CD4-positive, alpha-beta T cell (primary cell): ENCODE measurements at regions not wholly inside any gene's neighbourhood (a gene's known extent, or its start where the extent isn't known, plus 50 kb on each side); places are given as distances from the start of the nearest gene placed in this dataset.

Experiments
- ATAC-seq: fragments of 200-7000 bp; cut with Tn5 transposase; one replicate; pipeline ENCODE4 v1.10.0; 2022; ENCODE audit warnings: mild to moderate bottlenecking; ENCODE audit not compliant: poor library complexity
- CTCF ChIA-PET: fragments of 350-600 bp; sonication (Branson Sonifier 250); formaldehyde crosslinking; loops from one replicate; lab custom pipeline; 2021; ENCODE audit warnings: antibody characterized with exemption, inconsistent platforms; lab: Charles Lee
- POLR2A ChIA-PET: fragments of 350-600 bp; sonication (Branson Sonifier 250); formaldehyde crosslinking; loops from one replicate; lab custom pipeline; 2021; ENCODE audit warnings: antibody characterized with exemption, inconsistent platforms; lab: Charles Lee
- DNase-seq, 14 experiments: peaks; one replicate each; pipeline ENCODE4 v3.0.0-alpha.2; 2013 to 2020; ENCODE audit warnings: mixed read lengths in 2 of 14
- H3K27ac ChIP-seq, 2 donors: one replicate each; pipeline versions ENCODE4 v1.5.1 to v1.7.0; 2013; ENCODE audit warnings: low read length in 2 of 2, low read depth in 1 of 2, mild to moderate bottlenecking in 1 of 2
- H3K27me3 ChIP-seq, 2 experiments: 1 replicate in 1 of 2; 2 replicates in 1 of 2; pipeline versions ENCODE4 v1.6.1 to v1.7.0; 2013; ENCODE audit warnings: low read length in 2 of 2, control low read depth in 1 of 2, mild to moderate bottlenecking in 1 of 2, moderate library complexity in 1 of 2; ENCODE audit not compliant: insufficient read depth in 2 of 2, control insufficient read depth in 1 of 2
- H3K36me3 ChIP-seq: one replicate; pipeline ENCODE4 v1.6.1; 2013; ENCODE audit warnings: low read length, control low read depth; ENCODE audit not compliant: insufficient read depth
- H3K4me1 ChIP-seq: one replicate; pipeline ENCODE4 v1.6.1; 2013; ENCODE audit warnings: low read length, control low read depth; ENCODE audit not compliant: insufficient read depth
- H3K4me3 ChIP-seq: one replicate; pipeline ENCODE4 v1.5.1; 2013; ENCODE audit warnings: mild to moderate bottlenecking, low read length, moderate library complexity
- H3K9me3 ChIP-seq, 2 experiments: 1 replicate in 1 of 2; 2 replicates in 1 of 2; pipeline versions ENCODE4 v1.6.1 to v1.7.0; 2013; ENCODE audit warnings: low read length in 2 of 2, mild to moderate bottlenecking in 2 of 2, control low read depth in 1 of 2, moderate library complexity in 1 of 2; ENCODE audit not compliant: control insufficient read depth in 1 of 2, insufficient read depth in 1 of 2
- H3K27ac Mint-ChIP-seq: one replicate; pipeline ENCODE4 v1.8.0; 2020; ENCODE audit warnings: mixed read lengths
- H3K27me3 Mint-ChIP-seq: one replicate; pipeline ENCODE4 v1.8.0; 2021; ENCODE audit warnings: mixed read lengths
- H3K36me3 Mint-ChIP-seq: one replicate; pipeline ENCODE4 v1.8.0; 2021; ENCODE audit warnings: low read depth, mixed read lengths
- H3K4me1 Mint-ChIP-seq: one replicate; pipeline ENCODE4 v1.8.0; 2021; ENCODE audit warnings: low read depth, mixed read lengths
- H3K4me3 Mint-ChIP-seq: one replicate; pipeline ENCODE4 v1.8.0; 2020; ENCODE audit warnings: mild to moderate bottlenecking, mixed read lengths
- H3K9me3 Mint-ChIP-seq: one replicate; pipeline ENCODE4 v1.8.0; 2020; ENCODE audit warnings: mixed read lengths
- CTCF ChIP-seq: fragments of 200-600 bp; IDR thresholded peaks from one replicate; pipeline ENCODE4 v1.8.0; 2022; ENCODE audit warnings: antibody characterized with exemption, mild to moderate bottlenecking
- intact Hi-C, 2 experiments: fragments of 100-400 bp; cut with DNase I in 1 of 2; cut with micrococcal nuclease in 1 of 2; formaldehyde crosslinking; loops; one replicate each; pipeline versions ENCODE4 v1.15.1 to v1.9.0; 2023 to 2025; cut with DNase I, micrococcal nuclease

- H3K4me1 ChIP-seq: no peaks in the 10 kb centered on the region
- CTCF ChIA-PET: no interaction called here
Measured at GRCh38 chr11:37072538-37073055, 474.6 kb upstream of the RAG2 start.

GRCh38 chr11:37050311-37050710, 452.3 kb upstream of the RAG2 start:
- H3K36me3 Mint-ChIP-seq: no peaks in the 10 kb centered on the region
- Histone ChIP-seq H3K4me3 (no peak overlapping the region), H3K9me3 (no peaks in the 10 kb centered on the region), H3K4me1 (no peaks in the 10 kb centered on the region), H3K27me3 (no peaks in the 10 kb centered on the region), H3K36me3 (no peaks in the 10 kb centered on the region), H3K27ac (no peak overlapping the region)
- H3K27ac Mint-ChIP-seq: no peak overlapping the region
- intact Hi-C loops: no loop called here
- no peak overlapping the region for H3K4me3 Mint-ChIP-seq
- TF ChIP-seq CTCF: no peak
- H3K27me3 Mint-ChIP-seq: no peaks in the 10 kb centered on the region
- H3K9me3 Mint-ChIP-seq: peaks cover 3% of the 10 kb centered on the region
- no peak for DNase-seq
- ATAC-seq: no peak
- ChIA-PET POLR2A (no interaction called here), CTCF (no interaction called here)
- no peaks in the 10 kb centered on the region for H3K4me1 Mint-ChIP-seq

More at GRCh38 chr11:37072538-37073055, 474.6 kb upstream of the RAG2 start:
- Histone ChIP-seq H3K27me3 (no peaks in the 10 kb centered on the region), H3K36me3 (no peaks in the 10 kb centered on the region), H3K27ac (no peak overlapping the region), H3K9me3 (no peaks in the 10 kb centered on the region), H3K4me3 (no peak overlapping the region)
- TF ChIP-seq CTCF: no peak
- intact Hi-C loops: no loop called here
- no peak for ATAC-seq
- Mint-ChIP-seq H3K4me1 (no peaks in the 10 kb centered on the region), H3K27ac (no peak overlapping the region), H3K27me3 (no peaks in the 10 kb centered on the region), H3K9me3 (peaks cover 6% of the 10 kb centered on the region), H3K36me3 (no peaks in the 10 kb centered on the region), H3K4me3 (no peak overlapping the region)
- no peak for DNase-seq
- POLR2A ChIA-PET: no interaction called here

- H3K4me3 ChIP-seq: no peak overlapping the region
- H3K4me1 ChIP-seq: no peaks in the 10 kb centered on the region
- ATAC-seq: no peak
- no peak for DNase-seq
- Mint-ChIP-seq H3K27me3 (no peaks in the 10 kb centered on the region), H3K4me3 (no peak overlapping the region), H3K27ac (no peak overlapping the region), H3K36me3 (no peaks in the 10 kb centered on the region), H3K4me1 (no peaks in the 10 kb centered on the region), H3K9me3 (peaks cover 7% of the 10 kb centered on the region)
- H3K36me3 ChIP-seq: no peaks in the 10 kb centered on the region
- CTCF ChIA-PET: no interaction called here
- no peaks in the 10 kb centered on the region for H3K9me3 ChIP-seq
- H3K27ac ChIP-seq: no peak overlapping the region
- POLR2A ChIA-PET: no interaction called here
- intact Hi-C loops: no loop called here
- TF ChIP-seq CTCF: no peak
- H3K27me3 ChIP-seq: no peaks in the 10 kb centered on the region
Measured at GRCh38 chr11:37040921-37041320, 442.9 kb upstream of the RAG2 start.
